Choroid plexus epithelial cell (primary cell): ENCODE measurements at regions not wholly inside any gene's neighbourhood (a gene's known extent, or its start where the extent isn't known, plus 50 kb on each side); places are given as distances from the start of the nearest gene placed in this dataset.
A peak's percentile ranks its signal among the peaks of the same experiment; 100 is the strongest.

Source experiments
- DNase-seq: peaks from one replicate; pipeline ENCODE4 v3.0.0-alpha.2; 2010; ENCODE audit warnings: low read depth
- H3K4me3 ChIP-seq: 2 replicates; pipeline ENCODE4 v1.5.1; 2011; ENCODE audit warnings: low read depth, mild to moderate bottlenecking, control low read depth, low read length, moderate library complexity
- TF ChIP-seq, protein P1 (sequence below): conservative IDR thresholded peaks from 2 replicates; pipeline ENCODE4 v1.5.1; 2011; ENCODE audit warnings: low read depth, mild to moderate bottlenecking, control low read depth, inconsistent platforms, low read length, moderate library complexity

GRCh38 chr2:217171874-217172273, 312.0 kb upstream of the TNP1 start:
- TF ChIP-seq, protein P1, sequence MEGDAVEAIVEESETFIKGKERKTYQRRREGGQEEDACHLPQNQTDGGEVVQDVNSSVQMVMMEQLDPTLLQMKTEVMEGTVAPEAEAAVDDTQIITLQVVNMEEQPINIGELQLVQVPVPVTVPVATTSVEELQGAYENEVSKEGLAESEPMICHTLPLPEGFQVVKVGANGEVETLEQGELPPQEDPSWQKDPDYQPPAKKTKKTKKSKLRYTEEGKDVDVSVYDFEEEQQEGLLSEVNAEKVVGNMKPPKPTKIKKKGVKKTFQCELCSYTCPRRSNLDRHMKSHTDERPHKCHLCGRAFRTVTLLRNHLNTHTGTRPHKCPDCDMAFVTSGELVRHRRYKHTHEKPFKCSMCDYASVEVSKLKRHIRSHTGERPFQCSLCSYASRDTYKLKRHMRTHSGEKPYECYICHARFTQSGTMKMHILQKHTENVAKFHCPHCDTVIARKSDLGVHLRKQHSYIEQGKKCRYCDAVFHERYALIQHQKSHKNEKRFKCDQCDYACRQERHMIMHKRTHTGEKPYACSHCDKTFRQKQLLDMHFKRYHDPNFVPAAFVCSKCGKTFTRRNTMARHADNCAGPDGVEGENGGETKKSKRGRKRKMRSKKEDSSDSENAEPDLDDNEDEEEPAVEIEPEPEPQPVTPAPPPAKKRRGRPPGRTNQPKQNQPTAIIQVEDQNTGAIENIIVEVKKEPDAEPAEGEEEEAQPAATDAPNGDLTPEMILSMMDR: no peak
- no peak for DNase-seq
- H3K4me3 ChIP-seq: no peak overlapping the region

DNA sequence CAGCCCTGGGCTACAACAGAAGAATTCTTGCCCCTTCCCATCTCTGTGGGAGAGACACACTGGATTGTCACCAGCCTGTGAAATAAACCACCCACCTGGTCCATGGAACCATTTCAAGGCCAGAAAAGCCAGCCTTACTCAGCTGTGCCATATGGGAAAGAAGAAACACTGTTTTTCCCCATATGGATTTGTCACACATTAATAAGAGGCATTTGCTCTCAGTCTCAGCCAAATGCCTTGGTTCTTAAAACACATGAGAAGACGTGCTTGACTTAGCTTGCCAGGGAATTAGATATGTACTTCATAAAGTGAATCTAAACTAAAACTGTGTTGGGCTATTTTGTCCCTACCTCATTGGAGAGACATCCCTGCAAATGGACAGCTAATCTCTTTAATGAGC, 308.6 kb upstream of the TNP1 start:
- TF ChIP-seq, protein P1: no peak
- no peak overlapping the region for H3K4me3 ChIP-seq
- no peak for DNase-seq

GRCh38 chr2:217167531-217167930, 307.7 kb upstream of the TNP1 start:
- TF ChIP-seq, protein P1: no peak
- no peak for DNase-seq
- no peak overlapping the region for H3K4me3 ChIP-seq

DNA sequence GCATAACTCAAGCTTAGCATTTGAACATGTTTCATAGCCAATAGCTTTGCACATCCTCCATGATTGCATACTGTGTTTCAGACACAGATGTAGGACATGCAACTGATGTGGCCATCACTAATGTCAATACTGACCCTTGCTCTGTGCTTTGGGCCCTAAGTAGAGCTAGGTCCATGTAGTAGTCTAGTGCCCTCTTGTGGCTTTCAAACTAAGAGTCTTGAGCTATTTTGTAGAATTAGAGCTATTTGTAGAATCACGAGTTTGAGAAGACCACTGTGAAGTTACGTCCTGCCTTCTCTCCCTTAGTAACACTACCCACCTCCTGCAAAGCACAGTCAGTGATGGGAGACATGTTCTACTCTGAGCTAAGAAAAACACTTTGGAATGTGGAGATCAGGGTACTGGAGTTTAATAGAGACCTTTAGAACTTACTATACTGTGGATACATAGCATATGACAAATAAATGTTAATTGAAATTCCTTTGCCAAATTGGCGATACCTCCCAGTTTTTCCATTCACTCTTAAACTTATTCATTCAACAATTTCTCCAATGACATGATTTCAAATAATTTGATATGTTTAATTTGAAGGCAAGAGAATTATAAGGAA, 306.5 kb upstream of the TNP1 start:
- TF ChIP-seq, protein P1: peak; percentile 80
- DNase-seq: peak; percentile 82
- no peak overlapping the region for H3K4me3 ChIP-seq

DNA sequence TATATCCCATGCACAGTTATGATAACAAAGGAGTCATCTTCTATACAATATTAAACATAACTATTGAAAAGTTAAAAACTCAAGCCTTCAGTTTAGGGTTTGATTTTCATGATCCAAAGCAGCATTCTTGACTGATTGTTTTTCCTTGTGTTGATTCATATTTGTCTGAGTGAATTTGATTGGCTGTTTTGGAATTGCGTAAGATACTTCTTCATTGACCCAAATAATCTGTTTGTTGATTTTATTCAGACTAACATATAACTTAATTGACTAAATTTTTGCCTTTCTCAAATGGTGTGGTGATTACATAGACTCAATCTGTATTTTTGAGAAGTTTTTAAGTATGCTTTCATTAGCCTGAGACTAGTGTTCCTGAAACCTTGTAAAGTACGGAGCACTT, 305.7 kb upstream of the TNP1 start:
- TF ChIP-seq, protein P1: no peak
- no peak for DNase-seq

DNA sequence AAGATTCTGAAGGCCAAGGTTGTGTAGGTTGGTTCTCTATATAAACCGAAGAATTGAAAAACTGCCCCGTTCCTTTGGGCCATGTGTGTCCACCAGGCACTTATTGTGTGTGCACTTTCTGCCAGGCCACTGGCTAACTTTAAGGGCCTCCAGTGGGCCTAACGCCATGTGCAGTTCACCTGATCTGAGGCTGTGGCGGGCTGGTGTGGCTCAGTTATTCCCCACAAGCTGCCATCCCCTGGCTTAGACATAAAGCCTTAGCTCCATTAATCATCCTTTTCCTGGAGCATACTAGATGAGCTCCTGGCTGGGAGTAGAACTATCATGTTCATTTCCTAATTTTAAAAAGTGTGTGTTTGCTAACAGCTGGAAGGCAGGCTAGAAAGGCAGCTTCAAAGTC, 304.1 kb upstream of the TNP1 start:
- TF ChIP-seq, protein P1: no peak
- no peak overlapping the region for H3K4me3 ChIP-seq
- DNase-seq: no peak

More for the DNA sequence above, 305.7 kb upstream of the TNP1 start:
- no peak overlapping the region for H3K4me3 ChIP-seq

- H3K4me3 ChIP-seq: no peak overlapping the region
- TF ChIP-seq, protein P1: peak; percentile 8
- peak; percentile 94 for DNase-seq
Observed at GRCh38 chr2:217162533-217162932, 302.7 kb upstream of the TNP1 start.
